BLaER1 (cell line): ENCODE measurements at regions not wholly inside any gene's neighbourhood (a gene's known extent, or its start where the extent isn't known, plus 50 kb on each side); places are given as distances from the start of the nearest gene placed in this dataset.

Experiments
- H3K27ac ChIP-seq: shearing (Covaris generic); formaldehyde crosslinking; 2 replicates; pipeline ENCODE4 v1.8.1; 2022
- H3K27me3 ChIP-seq: shearing (Covaris generic); formaldehyde crosslinking; 2 replicates; pipeline ENCODE4 v1.8.1; 2022
- H3K36me3 ChIP-seq: shearing (Covaris generic); formaldehyde crosslinking; 2 replicates; pipeline ENCODE4 v1.8.1; 2022
- H3K4me1 ChIP-seq: shearing (Covaris generic); formaldehyde crosslinking; 2 replicates; pipeline ENCODE4 v1.8.1; 2022
- H3K4me2 ChIP-seq: shearing (Covaris generic); formaldehyde crosslinking; 2 replicates; pipeline ENCODE4 v1.8.1; 2022
- H3K4me3 ChIP-seq: shearing (Covaris generic); formaldehyde crosslinking; 2 replicates; pipeline ENCODE4 v1.8.1; 2022
- H3K9ac ChIP-seq: shearing (Covaris generic); formaldehyde crosslinking; 2 replicates; pipeline ENCODE4 v1.8.1; 2022
- H3K9me3 ChIP-seq: shearing (Covaris generic); formaldehyde crosslinking; 2 replicates; pipeline ENCODE4 v1.8.1; 2022
- H4K20me1 ChIP-seq: shearing (Covaris generic); formaldehyde crosslinking; 2 replicates; pipeline ENCODE4 v1.8.1; 2022
- Cebpa-rat ChIP-seq: shearing (Covaris generic); IDR thresholded peaks from 2 replicates; pipeline ENCODE4 v1.8.1; 2022

GRCh38 chr22:22408731-22409696, 99.5 kb downstream of the ZNF280B start:
- H3K36me3 ChIP-seq = no peaks in the 10 kb centered on the region
- peak overlapping the region; percentile 93 for H3K4me2 ChIP-seq
- H3K4me1 ChIP-seq = peaks cover 55% of the 10 kb centered on the region
- no peak for TF ChIP-seq Cebpa-rat
- peak overlapping the region; percentile 51 for H3K4me3 ChIP-seq
- H3K27ac ChIP-seq = peak overlapping the region; percentile 76
- H3K27me3 ChIP-seq = peaks cover 9% of the 10 kb centered on the region; the same call in 1 of the 2 replicates
- H3K9ac ChIP-seq = 0 out of 2 replicates have a peak overlapping the region, but pooled peaks have one; percentile 16
- H3K9me3 ChIP-seq = peaks cover 11% of the 10 kb centered on the region
- H4K20me1 ChIP-seq = peaks cover 14% of the 10 kb centered on the region; the same call in 1 of the 2 replicates

GRCh38 chr22:22410121-22410520, 98.4 kb downstream of the ZNF280B start:
- no peaks in the 10 kb centered on the region for H3K36me3 ChIP-seq
- peaks cover 14% of the 10 kb centered on the region; the same call in 1 of the 2 replicates for H4K20me1 ChIP-seq
- H3K27ac ChIP-seq = peak overlapping the region; percentile 76
- H3K4me3 ChIP-seq = peak overlapping the region; percentile 51
- peaks cover 11% of the 10 kb centered on the region for H3K9me3 ChIP-seq
- H3K9ac ChIP-seq = 0 out of 2 replicates have a peak overlapping the region, but pooled peaks have one; percentile 16
- peaks cover 9% of the 10 kb centered on the region; the same call in 1 of the 2 replicates for H3K27me3 ChIP-seq
- no peak for TF ChIP-seq Cebpa-rat
- peaks cover 46% of the 10 kb centered on the region for H3K4me1 ChIP-seq
- H3K4me2 ChIP-seq = peak overlapping the region; percentile 93

GRCh38 chr22:22410677-22411076, 97.9 kb downstream of the ZNF280B start:
- H3K27me3 ChIP-seq = peaks cover 9% of the 10 kb centered on the region; the same call in 1 of the 2 replicates
- no peak overlapping the region for H3K9ac ChIP-seq
- H4K20me1 ChIP-seq = peaks cover 14% of the 10 kb centered on the region; the same call in 1 of the 2 replicates
- TF ChIP-seq Cebpa-rat = no peak
- peak overlapping the region; percentile 35; the same call in 1 of the 2 replicates for H3K27ac ChIP-seq
- H3K4me2 ChIP-seq = peak overlapping the region; percentile 93
- H3K4me1 ChIP-seq = peaks cover 41% of the 10 kb centered on the region
- H3K36me3 ChIP-seq = no peaks in the 10 kb centered on the region
- peaks cover 11% of the 10 kb centered on the region for H3K9me3 ChIP-seq
- H3K4me3 ChIP-seq = no peak overlapping the region

- Histone ChIP-seq H3K4me3 (no peak overlapping the region), H3K4me2 (no peak overlapping the region), H3K9me3 (peaks cover 11% of the 10 kb centered on the region), H4K20me1 (peaks cover 8% of the 10 kb centered on the region; the same call in 1 of the 2 replicates), H3K27me3 (no peaks in the 10 kb centered on the region), H3K27ac (no peak overlapping the region), H3K9ac (no peak overlapping the region), H3K4me1 (peaks cover 22% of the 10 kb centered on the region), H3K36me3 (no peaks in the 10 kb centered on the region)
- TF ChIP-seq Cebpa-rat = no peak
These were observed 94.3 kb downstream of the ZNF280B start for GRCh38 chr22:22414266-22414665.

GRCh38 chr22:22417495-22418162, 90.9 kb downstream of the ZNF280B start:
- Histone ChIP-seq H3K9ac (no peak overlapping the region), H3K27ac (no peak overlapping the region), H3K36me3 (no peaks in the 10 kb centered on the region), H3K4me3 (no peak overlapping the region), H3K27me3 (no peaks in the 10 kb centered on the region), H3K4me1 (peaks cover 19% of the 10 kb centered on the region), H3K4me2 (no peak overlapping the region), H3K9me3 (peaks cover 8% of the 10 kb centered on the region), H4K20me1 (no peaks in the 10 kb centered on the region)
- no peak for TF ChIP-seq Cebpa-rat

- Histone ChIP-seq H4K20me1 (no peaks in the 10 kb centered on the region), H3K27ac (no peak overlapping the region), H3K4me3 (no peak overlapping the region), H3K9ac (no peak overlapping the region), H3K36me3 (no peaks in the 10 kb centered on the region), H3K4me1 (peaks cover 24% of the 10 kb centered on the region), H3K27me3 (no peaks in the 10 kb centered on the region), H3K9me3 (peaks cover 3% of the 10 kb centered on the region), H3K4me2 (no peak overlapping the region)
- TF ChIP-seq Cebpa-rat = no peak
These were observed 90.4 kb downstream of the ZNF280B start for GRCh38 chr22:22418163-22418549.

- H3K9ac ChIP-seq = no peak overlapping the region
- no peak overlapping the region for H3K4me2 ChIP-seq
- H3K4me1 ChIP-seq = peaks cover 32% of the 10 kb centered on the region
- no peaks in the 10 kb centered on the region for H3K36me3 ChIP-seq
- H3K27ac ChIP-seq = no peak overlapping the region
- TF ChIP-seq Cebpa-rat = no peak
- H4K20me1 ChIP-seq = no peaks in the 10 kb centered on the region
- H3K27me3 ChIP-seq = no peaks in the 10 kb centered on the region
- H3K9me3 ChIP-seq = no peaks in the 10 kb centered on the region
- no peak overlapping the region for H3K4me3 ChIP-seq
These were observed 89.6 kb downstream of the ZNF280B start for GRCh38 chr22:22418957-22419356.

- Histone ChIP-seq H3K9me3 (no peaks in the 10 kb centered on the region), H3K27me3 (no peaks in the 10 kb centered on the region)
These were observed 88.0 kb downstream of the ZNF280B start for GRCh38 chr22:22420580-22420979.

GRCh38 chr22:22421392-22421791, 87.2 kb downstream of the ZNF280B start:
- peaks cover 53% of the 10 kb centered on the region for H3K4me1 ChIP-seq
- TF ChIP-seq Cebpa-rat = no peak
- H3K27me3 ChIP-seq = no peaks in the 10 kb centered on the region

More at GRCh38 chr22:22420580-22420979, 88.0 kb downstream of the ZNF280B start:
- no peak overlapping the region for H3K4me3 ChIP-seq
- H3K9ac ChIP-seq = no peak overlapping the region
- H3K4me1 ChIP-seq = peaks cover 45% of the 10 kb centered on the region
- H3K4me2 ChIP-seq = no peak overlapping the region
- no peak overlapping the region for H3K27ac ChIP-seq
- no peaks in the 10 kb centered on the region for H3K36me3 ChIP-seq
- no peaks in the 10 kb centered on the region for H4K20me1 ChIP-seq
- no peak for TF ChIP-seq Cebpa-rat

More at GRCh38 chr22:22421392-22421791, 87.2 kb downstream of the ZNF280B start:
- H3K4me3 ChIP-seq = no peak overlapping the region
- H3K9me3 ChIP-seq = no peaks in the 10 kb centered on the region
- H4K20me1 ChIP-seq = no peaks in the 10 kb centered on the region
- no peaks in the 10 kb centered on the region for H3K36me3 ChIP-seq
- H3K4me2 ChIP-seq = no peak overlapping the region
- no peak overlapping the region for H3K27ac ChIP-seq
- H3K9ac ChIP-seq = no peak overlapping the region
